ENCODE measurements at regions not wholly inside any gene's neighbourhood (a gene's known extent, or its start where the extent isn't known, plus 50 kb on each side); places are given as distances from the start of the nearest gene placed in this dataset.

DNA sequence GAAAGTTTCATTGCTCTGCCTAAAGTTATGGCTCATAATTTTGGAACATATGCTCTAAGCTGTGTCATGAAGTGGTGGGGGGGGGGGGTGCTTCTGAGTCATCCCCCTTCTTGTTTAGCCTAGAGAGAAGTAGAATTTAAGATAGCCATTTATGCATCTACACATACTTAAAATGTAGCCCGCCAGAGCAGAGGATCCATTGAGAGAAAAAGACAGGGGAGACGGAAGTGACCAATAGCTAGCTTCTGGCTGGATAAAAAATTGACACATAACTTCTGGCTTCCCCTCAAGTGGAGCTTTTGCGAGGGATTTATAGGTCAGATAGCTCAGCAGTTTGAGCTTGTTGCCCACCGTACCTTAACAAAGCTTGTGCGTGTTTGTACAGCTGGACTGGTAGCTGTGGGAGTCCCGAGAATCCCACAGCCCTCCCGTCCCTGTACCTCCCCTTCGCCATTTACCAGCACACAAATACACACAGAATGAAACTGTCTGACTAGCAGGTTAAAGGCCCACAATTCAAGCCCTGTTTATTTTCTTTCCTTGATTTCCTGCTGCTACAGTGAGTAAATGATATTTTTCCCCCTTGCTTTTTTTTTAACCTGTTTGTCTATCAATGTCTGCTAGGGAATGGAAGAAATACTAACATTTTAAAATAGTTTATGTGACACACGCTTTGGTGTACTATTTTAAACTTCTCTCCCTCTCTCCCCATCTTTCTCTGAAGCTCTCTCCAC lies 232.6 kb upstream of the FERD3L start:
- DNase-seq, result no peak
- no peak overlapping the region for H3K4me3 ChIP-seq
- intact Hi-C loops (cut with DNase I), result no loop called here
- TF ChIP-seq, protein P1, sequence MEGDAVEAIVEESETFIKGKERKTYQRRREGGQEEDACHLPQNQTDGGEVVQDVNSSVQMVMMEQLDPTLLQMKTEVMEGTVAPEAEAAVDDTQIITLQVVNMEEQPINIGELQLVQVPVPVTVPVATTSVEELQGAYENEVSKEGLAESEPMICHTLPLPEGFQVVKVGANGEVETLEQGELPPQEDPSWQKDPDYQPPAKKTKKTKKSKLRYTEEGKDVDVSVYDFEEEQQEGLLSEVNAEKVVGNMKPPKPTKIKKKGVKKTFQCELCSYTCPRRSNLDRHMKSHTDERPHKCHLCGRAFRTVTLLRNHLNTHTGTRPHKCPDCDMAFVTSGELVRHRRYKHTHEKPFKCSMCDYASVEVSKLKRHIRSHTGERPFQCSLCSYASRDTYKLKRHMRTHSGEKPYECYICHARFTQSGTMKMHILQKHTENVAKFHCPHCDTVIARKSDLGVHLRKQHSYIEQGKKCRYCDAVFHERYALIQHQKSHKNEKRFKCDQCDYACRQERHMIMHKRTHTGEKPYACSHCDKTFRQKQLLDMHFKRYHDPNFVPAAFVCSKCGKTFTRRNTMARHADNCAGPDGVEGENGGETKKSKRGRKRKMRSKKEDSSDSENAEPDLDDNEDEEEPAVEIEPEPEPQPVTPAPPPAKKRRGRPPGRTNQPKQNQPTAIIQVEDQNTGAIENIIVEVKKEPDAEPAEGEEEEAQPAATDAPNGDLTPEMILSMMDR (IDR thresholded peaks at IDR 0.05), result no peak
- no peak for ATAC-seq
- no peaks in the 10 kb centered on the region for H3K36me3 ChIP-seq
- H3K27me3 ChIP-seq, result no peaks in the 10 kb centered on the region
- H3K9me3 ChIP-seq, result no peaks in the 10 kb centered on the region
- no peaks in the 10 kb centered on the region for H3K4me1 ChIP-seq
- no peak overlapping the region for H3K27ac ChIP-seq

DNA sequence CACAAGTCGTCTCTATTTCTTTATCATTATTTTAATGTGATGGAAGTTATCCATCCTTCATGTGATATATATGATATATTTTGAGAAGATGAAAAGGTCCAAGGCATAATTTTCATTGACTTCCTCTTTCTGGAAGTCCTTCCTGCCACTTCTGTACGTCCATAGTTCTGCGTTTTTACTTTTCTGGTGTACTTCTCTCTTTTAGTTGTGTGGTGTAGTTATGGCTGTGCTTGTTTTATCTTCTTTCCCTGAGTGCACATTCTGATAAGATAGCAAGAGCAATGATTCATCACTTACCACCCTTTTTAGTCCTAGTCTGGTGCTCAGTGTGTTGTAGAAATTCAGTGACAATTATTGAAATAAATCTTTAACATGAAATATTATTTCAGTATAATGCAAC lies 231.3 kb upstream of the FERD3L start:
- ATAC-seq, result no peak

DNA sequence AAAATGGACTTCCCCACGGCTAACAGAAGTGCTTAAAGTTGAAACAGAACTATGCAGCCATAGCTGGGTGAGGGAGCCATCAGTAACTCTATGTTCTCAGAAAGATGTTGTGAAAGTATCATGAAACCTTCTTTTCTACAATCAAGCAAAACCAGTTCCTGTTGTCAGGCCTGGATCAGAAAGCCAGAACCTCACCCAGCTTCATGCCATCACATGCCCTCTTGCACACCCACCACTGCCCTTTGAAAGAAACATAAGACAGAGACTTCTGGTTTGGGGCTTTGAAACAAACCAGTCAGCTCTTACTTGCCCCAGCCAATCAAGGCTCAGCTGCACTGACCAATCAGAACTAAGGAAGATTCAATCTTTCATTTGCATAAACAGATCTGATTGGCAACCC lies 230.8 kb upstream of the FERD3L start:
- no peaks in the 10 kb centered on the region for H3K36me3 ChIP-seq
- no peaks in the 10 kb centered on the region for H3K9me3 ChIP-seq
- TF ChIP-seq, protein P1 (IDR thresholded peaks at IDR 0.05), result no peak
- H3K27me3 ChIP-seq, result no peaks in the 10 kb centered on the region
- no peak for ATAC-seq
- DNase-seq, result no peak
- H3K4me1 ChIP-seq, result no peaks in the 10 kb centered on the region
- intact Hi-C loops (cut with DNase I), result no loop called here
- no peak overlapping the region for H3K4me3 ChIP-seq
- no peak overlapping the region for H3K27ac ChIP-seq

More for the DNA sequence above, 231.3 kb upstream of the FERD3L start:
- no peak overlapping the region for H3K4me3 ChIP-seq
- H3K9me3 ChIP-seq, result no peaks in the 10 kb centered on the region
- no peaks in the 10 kb centered on the region for H3K36me3 ChIP-seq
- H3K27ac ChIP-seq, result no peak overlapping the region
- intact Hi-C loops (cut with DNase I), result no loop called here
- no peaks in the 10 kb centered on the region for H3K4me1 ChIP-seq
- no peak for DNase-seq
- TF ChIP-seq, protein P1 (IDR thresholded peaks at IDR 0.05), result no peak
- H3K27me3 ChIP-seq, result no peaks in the 10 kb centered on the region

DNA sequence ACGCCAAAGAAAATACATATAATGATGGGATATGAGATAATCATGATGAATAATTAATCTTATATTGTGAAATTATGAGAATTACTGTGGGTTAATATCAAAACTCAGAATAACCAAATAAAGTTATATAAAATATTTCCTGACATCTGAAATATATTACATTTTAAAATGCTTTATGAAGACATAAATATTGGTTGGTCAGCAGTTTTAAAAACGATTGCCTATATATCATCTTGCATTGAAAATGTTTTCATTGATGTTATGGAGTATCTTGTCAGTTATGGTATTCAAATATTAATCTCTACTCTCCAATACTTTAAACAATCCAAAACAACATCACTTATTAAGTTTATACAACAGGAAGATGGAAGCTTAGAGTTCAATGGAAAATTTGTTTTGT lies 228.1 kb upstream of the FERD3L start:
- no peaks in the 10 kb centered on the region for H3K27me3 ChIP-seq
- intact Hi-C loops (cut with DNase I), result no loop called here
- no peaks in the 10 kb centered on the region for H3K4me1 ChIP-seq
- H3K9me3 ChIP-seq, result no peaks in the 10 kb centered on the region
- no peaks in the 10 kb centered on the region for H3K36me3 ChIP-seq
- no peak overlapping the region for H3K4me3 ChIP-seq
- ATAC-seq (no peak), DNase-seq (no peak)
- TF ChIP-seq, protein P1 (IDR thresholded peaks at IDR 0.05), result no peak
- no peak overlapping the region for H3K27ac ChIP-seq

DNA sequence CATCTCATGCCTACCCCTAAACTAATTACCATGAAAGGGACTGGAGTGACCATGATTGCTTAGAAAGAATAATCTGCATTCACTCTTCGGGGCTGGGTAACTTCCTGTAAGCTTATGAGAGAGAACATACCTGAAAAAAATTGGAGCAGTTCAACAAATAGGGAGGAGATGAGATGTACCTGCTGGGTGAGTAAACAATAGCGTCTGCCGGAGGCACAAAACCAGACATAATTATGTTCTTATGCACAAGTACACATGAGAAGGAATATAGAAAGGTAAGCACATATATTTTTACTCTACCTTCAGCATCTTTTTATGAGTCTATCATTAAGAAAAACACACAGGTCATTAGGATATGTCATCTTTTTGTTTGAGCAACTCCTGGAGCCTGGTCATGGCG lies 224.6 kb upstream of the FERD3L start:
- intact Hi-C loops (cut with DNase I), result no loop called here
- DNase-seq, result no peak
- no peak overlapping the region for H3K27ac ChIP-seq
- ATAC-seq, result no peak
- H3K36me3 ChIP-seq, result no peaks in the 10 kb centered on the region
- H3K4me1 ChIP-seq, result no peaks in the 10 kb centered on the region
- H3K9me3 ChIP-seq, result no peaks in the 10 kb centered on the region
- H3K27me3 ChIP-seq, result no peaks in the 10 kb centered on the region
- no peak overlapping the region for H3K4me3 ChIP-seq
- TF ChIP-seq, protein P1 (IDR thresholded peaks at IDR 0.05), result no peak

Data from left lung (tissue), 4 donors.